BJ (cell line): ENCODE measurements at regions not wholly inside any gene's neighbourhood (a gene's known extent, or its start where the extent isn't known, plus 50 kb on each side); places are given as distances from the start of the nearest gene placed in this dataset.
A peak's percentile ranks its signal among the peaks of the same experiment; 100 is the strongest.

Experiments used
- CTCF ChIA-PET: fragments of 350-600 bp; formaldehyde crosslinking; extraction: SDS; loops from one replicate; lab custom pipeline; 2021; ENCODE audit warnings: antibody characterized with exemption, inconsistent platforms; lab: Yijun Ruan, JAX
- POLR2A ChIA-PET: fragments of 300-600 bp; sonication (Branson Sonifier 250); formaldehyde crosslinking; extraction: SDS; loops from one replicate; lab custom pipeline; 2021; ENCODE audit warnings: antibody characterized with exemption; lab: Charles Lee
- DNase-seq: peaks from one replicate; pipeline ENCODE4 v3.0.0-alpha.2; 2011; ENCODE audit warnings: low read depth
- H3K27me3 ChIP-seq: 2 replicates; pipeline ENCODE4 v1.6.0; 2011; ENCODE audit warnings: low read length; ENCODE audit not compliant: control insufficient read depth, insufficient read depth
- H3K36me3 ChIP-seq: 2 replicates; pipeline ENCODE4 v1.5.1; 2011; ENCODE audit warnings: low read length; ENCODE audit not compliant: control insufficient read depth, insufficient read depth
- H3K4me3 ChIP-seq: 2 replicates; pipeline ENCODE4 v1.5.1; 2011; ENCODE audit warnings: low read depth, mild to moderate bottlenecking, control low read depth, low read length
- CTCF ChIP-seq: IDR thresholded peaks from 2 replicates; pipeline ENCODE4 v1.5.1; 2011; ENCODE audit warnings: low read depth, mild to moderate bottlenecking, control low read depth, inconsistent platforms, low read length, moderate library complexity; ENCODE audit not compliant: insufficient read depth

GRCh38 chr12:46671102-46671501 lies 154.7 kb downstream of the SLC38A4 start:
- no peak overlapping the region for H3K4me3 ChIP-seq
- H3K27me3 ChIP-seq = no peaks in the 10 kb centered on the region
- POLR2A ChIA-PET = no interaction called here
- no peak for TF ChIP-seq CTCF
- DNase-seq = no peak
- CTCF ChIA-PET = interaction anchor here (1.0 kb wide), 1 partner anchor 10 kb away, joined by 3 read pairs; no protein-coding TSS in a partner anchor
- H3K36me3 ChIP-seq = no peaks in the 10 kb centered on the region

- no peak for DNase-seq
- Histone ChIP-seq H3K36me3 (no peaks in the 10 kb centered on the region), H3K4me3 (no peak overlapping the region), H3K27me3 (no peaks in the 10 kb centered on the region)
- ChIA-PET CTCF (no interaction called here), POLR2A (no interaction called here)
- TF ChIP-seq CTCF = no peak
Measured at GRCh38 chr12:46670636-46671035, 155.2 kb downstream of the SLC38A4 start.

- ChIA-PET CTCF (no interaction called here), POLR2A (no interaction called here)
- no peak for DNase-seq
- H3K4me3 ChIP-seq = no peak overlapping the region
- no peak for TF ChIP-seq CTCF
- no peaks in the 10 kb centered on the region for H3K36me3 ChIP-seq
- H3K27me3 ChIP-seq = no peaks in the 10 kb centered on the region
Measured at GRCh38 chr12:46669720-46670119, 156.1 kb downstream of the SLC38A4 start.

GRCh38 chr12:46667551-46667950 lies 158.2 kb downstream of the SLC38A4 start:
- no peaks in the 10 kb centered on the region for H3K36me3 ChIP-seq
- H3K4me3 ChIP-seq = no peak overlapping the region
- CTCF ChIA-PET = interaction anchor here (1.1 kb wide), 1 partner anchor 9 kb away, joined by 3 read pairs; no protein-coding TSS in a partner anchor
- DNase-seq = no peak
- no peaks in the 10 kb centered on the region for H3K27me3 ChIP-seq
- POLR2A ChIA-PET = no interaction called here
- no peak for TF ChIP-seq CTCF

- DNase-seq = peak; percentile 69
- no peaks in the 10 kb centered on the region for H3K36me3 ChIP-seq
- H3K4me3 ChIP-seq = no peak overlapping the region
- ChIA-PET CTCF (interaction anchor here (0.5 to 1.0 kb wide), 3 partner anchors 10 to 278 kb away, joined by 3 to 4 read pairs (median 3); no protein-coding TSS in a partner anchor), POLR2A (interaction anchor here (0.6 kb wide), 1 partner anchor 741 kb away, joined by 9 read pairs; no protein-coding TSS in a partner anchor)
- H3K27me3 ChIP-seq = no peaks in the 10 kb centered on the region
- TF ChIP-seq CTCF = no peak
Measured at GRCh38 chr12:46664761-46665287, 161.0 kb downstream of the SLC38A4 start.
